ENCODE measurements at regions not wholly inside any gene's neighbourhood (a gene's known extent, or its start where the extent isn't known, plus 50 kb on each side); places are given as distances from the start of the nearest gene placed in this dataset.

DNA sequence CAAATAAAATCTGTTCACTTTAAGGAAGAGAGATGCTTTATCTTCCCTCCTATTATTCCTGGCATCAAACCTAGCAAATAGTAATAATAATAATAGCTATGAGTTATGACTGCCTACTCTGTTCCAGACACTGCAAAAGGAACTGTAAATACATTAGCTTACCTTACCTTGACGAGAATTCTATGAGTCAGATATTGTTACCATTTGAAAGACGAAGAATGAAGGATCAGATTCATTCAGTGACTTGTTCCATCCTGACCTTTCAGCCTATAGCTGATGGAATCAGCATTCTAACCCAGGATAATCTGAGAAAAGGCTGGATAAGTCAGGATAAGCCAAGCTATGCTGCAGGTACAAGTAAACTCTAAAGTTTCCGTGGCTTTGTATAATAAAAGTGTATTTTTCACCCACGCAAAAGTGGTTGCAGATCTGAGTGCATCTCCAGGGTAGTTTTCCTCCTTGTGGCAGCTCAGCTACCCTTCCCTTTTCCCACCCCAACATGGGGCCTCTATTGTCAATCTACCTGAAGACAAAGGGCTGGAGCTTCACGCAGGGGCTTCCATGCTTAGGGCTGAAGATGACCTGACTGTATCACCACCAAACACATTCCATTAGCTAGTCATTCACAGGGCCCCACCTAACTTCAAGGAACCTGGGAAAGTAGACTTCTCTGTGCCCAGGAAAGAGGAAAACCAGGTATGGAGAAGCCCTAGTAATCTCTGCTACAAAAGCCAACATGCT is 57.2 kb upstream of the CCND2 start (continued):
- TF ChIP-seq, protein P1, sequence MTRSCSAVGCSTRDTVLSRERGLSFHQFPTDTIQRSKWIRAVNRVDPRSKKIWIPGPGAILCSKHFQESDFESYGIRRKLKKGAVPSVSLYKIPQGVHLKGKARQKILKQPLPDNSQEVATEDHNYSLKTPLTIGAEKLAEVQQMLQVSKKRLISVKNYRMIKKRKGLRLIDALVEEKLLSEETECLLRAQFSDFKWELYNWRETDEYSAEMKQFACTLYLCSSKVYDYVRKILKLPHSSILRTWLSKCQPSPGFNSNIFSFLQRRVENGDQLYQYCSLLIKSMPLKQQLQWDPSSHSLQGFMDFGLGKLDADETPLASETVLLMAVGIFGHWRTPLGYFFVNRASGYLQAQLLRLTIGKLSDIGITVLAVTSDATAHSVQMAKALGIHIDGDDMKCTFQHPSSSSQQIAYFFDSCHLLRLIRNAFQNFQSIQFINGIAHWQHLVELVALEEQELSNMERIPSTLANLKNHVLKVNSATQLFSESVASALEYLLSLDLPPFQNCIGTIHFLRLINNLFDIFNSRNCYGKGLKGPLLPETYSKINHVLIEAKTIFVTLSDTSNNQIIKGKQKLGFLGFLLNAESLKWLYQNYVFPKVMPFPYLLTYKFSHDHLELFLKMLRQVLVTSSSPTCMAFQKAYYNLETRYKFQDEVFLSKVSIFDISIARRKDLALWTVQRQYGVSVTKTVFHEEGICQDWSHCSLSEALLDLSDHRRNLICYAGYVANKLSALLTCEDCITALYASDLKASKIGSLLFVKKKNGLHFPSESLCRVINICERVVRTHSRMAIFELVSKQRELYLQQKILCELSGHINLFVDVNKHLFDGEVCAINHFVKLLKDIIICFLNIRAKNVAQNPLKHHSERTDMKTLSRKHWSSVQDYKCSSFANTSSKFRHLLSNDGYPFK (CRISPR knock-in tag; IDR thresholded peaks at IDR 0.05; ENCODE audit: borderline replicate concordance), result no peak
- TF ChIP-seq, protein P2, sequence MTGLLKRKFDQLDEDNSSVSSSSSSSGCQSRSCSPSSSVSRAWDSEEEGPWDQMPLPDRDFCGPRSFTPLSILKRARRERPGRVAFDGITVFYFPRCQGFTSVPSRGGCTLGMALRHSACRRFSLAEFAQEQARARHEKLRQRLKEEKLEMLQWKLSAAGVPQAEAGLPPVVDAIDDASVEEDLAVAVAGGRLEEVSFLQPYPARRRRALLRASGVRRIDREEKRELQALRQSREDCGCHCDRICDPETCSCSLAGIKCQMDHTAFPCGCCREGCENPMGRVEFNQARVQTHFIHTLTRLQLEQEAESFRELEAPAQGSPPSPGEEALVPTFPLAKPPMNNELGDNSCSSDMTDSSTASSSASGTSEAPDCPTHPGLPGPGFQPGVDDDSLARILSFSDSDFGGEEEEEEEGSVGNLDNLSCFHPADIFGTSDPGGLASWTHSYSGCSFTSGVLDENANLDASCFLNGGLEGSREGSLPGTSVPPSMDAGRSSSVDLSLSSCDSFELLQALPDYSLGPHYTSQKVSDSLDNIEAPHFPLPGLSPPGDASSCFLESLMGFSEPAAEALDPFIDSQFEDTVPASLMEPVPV (CRISPR knock-in tag; IDR thresholded peaks at IDR 0.05), result no peak
- no peak for TF ChIP-seq MATR3 (CRISPR knock-in tag; IDR thresholded peaks at IDR 0.05)
- TF ChIP-seq, protein P3, sequence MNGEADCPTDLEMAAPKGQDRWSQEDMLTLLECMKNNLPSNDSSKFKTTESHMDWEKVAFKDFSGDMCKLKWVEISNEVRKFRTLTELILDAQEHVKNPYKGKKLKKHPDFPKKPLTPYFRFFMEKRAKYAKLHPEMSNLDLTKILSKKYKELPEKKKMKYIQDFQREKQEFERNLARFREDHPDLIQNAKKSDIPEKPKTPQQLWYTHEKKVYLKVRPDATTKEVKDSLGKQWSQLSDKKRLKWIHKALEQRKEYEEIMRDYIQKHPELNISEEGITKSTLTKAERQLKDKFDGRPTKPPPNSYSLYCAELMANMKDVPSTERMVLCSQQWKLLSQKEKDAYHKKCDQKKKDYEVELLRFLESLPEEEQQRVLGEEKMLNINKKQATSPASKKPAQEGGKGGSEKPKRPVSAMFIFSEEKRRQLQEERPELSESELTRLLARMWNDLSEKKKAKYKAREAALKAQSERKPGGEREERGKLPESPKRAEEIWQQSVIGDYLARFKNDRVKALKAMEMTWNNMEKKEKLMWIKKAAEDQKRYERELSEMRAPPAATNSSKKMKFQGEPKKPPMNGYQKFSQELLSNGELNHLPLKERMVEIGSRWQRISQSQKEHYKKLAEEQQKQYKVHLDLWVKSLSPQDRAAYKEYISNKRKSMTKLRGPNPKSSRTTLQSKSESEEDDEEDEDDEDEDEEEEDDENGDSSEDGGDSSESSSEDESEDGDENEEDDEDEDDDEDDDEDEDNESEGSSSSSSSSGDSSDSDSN (CRISPR knock-in tag; IDR thresholded peaks at IDR 0.05), result no peak
